Endothelial cell of umbilical vein (primary cell): ENCODE measurements at regions not wholly inside any gene's neighbourhood (a gene's known extent, or its start where the extent isn't known, plus 50 kb on each side); places are given as distances from the start of the nearest gene placed in this dataset.

Experiments used
- BruUV-seq: library from RNA; stranded (reverse); fragments of 400-500 nt; replicated peaks from 2 replicates; lab custom pipeline; 2021; lab: Mats Ljungman, UMichigan
- CTCF ChIA-PET: fragments of 300-600, 350-600 bp; sonication (Branson Sonifier 250); formaldehyde crosslinking; loops from one replicate; lab custom pipeline; 2021; ENCODE audit warnings: antibody characterized with exemption, inconsistent platforms; lab: Charles Lee
- POLR2A ChIA-PET: fragments of 300-600, 350-600 bp; sonication (Branson Sonifier 250); formaldehyde crosslinking; loops from one replicate; lab custom pipeline; 2021; ENCODE audit warnings: antibody characterized with exemption, inconsistent platforms; lab: Charles Lee
- DNase-seq: peaks from one replicate; pipeline ENCODE4 v3.0.0-alpha.2; 2011; ENCODE audit warnings: low read depth, low spot score
- FAIRE-seq: peaks from 2 replicates; lab custom pipeline; 2011; peaks lifted over from hg19 to GRCh38; lab: Jason Lieb, UNC
- H2AFZ ChIP-seq: 2 replicates; pipeline ENCODE4 v1.6.0; 2012; ENCODE audit warnings: low read depth, low read length, control low read depth, inconsistent platforms
- H3K27ac ChIP-seq: 2 replicates; pipeline ENCODE4 v1.5.1; 2011; ENCODE audit warnings: low read depth, mild to moderate bottlenecking, control low read depth, low read length, moderate library complexity; ENCODE audit not compliant: insufficient read depth
- H3K27me3 ChIP-seq, 2 experiments: 2 replicates each; pipeline versions ENCODE4 v1.6.0 to v1.6.1; 2011; ENCODE audit warnings: low read length in 2 of 2, mixed read lengths in 1 of 2; ENCODE audit not compliant: control insufficient read depth in 2 of 2, insufficient read depth in 2 of 2
- H3K36me3 ChIP-seq, 2 experiments: 2 replicates in 1 of 2; 3 replicates in 1 of 2; pipeline ENCODE4 v1.5.1; 2011; ENCODE audit warnings: low read length in 2 of 2, mild to moderate bottlenecking in 1 of 2, moderate library complexity in 1 of 2; ENCODE audit not compliant: control insufficient read depth in 2 of 2, insufficient read depth in 2 of 2; ENCODE audit errors: extremely low read depth in 1 of 2
- H3K4me1 ChIP-seq: 3 replicates; pipeline ENCODE4 v1.5.1; 2011; ENCODE audit warnings: mild to moderate bottlenecking, low read length; ENCODE audit not compliant: control insufficient read depth, insufficient read depth; ENCODE audit errors: extremely low read depth
- H3K4me2 ChIP-seq: 2 replicates; pipeline ENCODE4 v1.6.1; 2011; ENCODE audit warnings: low read length, control low read depth, mixed read lengths; ENCODE audit not compliant: insufficient read depth
- H3K4me3 ChIP-seq, 3 experiments: fragments of 200-600 bp in 1 of 3; sonication (generic), shearing (Covaris generic) in 1 of 3; replicated peaks in 1 of 3; 2 replicates each; pipeline ENCODE4 v1.5.1; 2011 to 2016; ENCODE audit warnings: control low read depth in 3 of 3, low read length in 3 of 3, mild to moderate bottlenecking in 2 of 3, inconsistent platforms in 1 of 3, low read depth in 1 of 3, moderate library complexity in 1 of 3; ENCODE audit not compliant: insufficient read depth in 1 of 3
- H3K79me2 ChIP-seq: 2 replicates; pipeline ENCODE4 v1.6.0; 2012; ENCODE audit warnings: low read length, inconsistent platforms; ENCODE audit not compliant: control insufficient read depth, insufficient read depth
- H3K9ac ChIP-seq: replicated peaks from 2 replicates; pipeline ENCODE3; 2011; ENCODE audit warnings: low read length, control low read depth; ENCODE audit not compliant: insufficient read depth; ENCODE audit errors: extremely low read depth
- H3K9me1 ChIP-seq: replicated peaks from 3 replicates; pipeline ENCODE4 v1.6.0; 2011; ENCODE audit warnings: mild to moderate bottlenecking, low read length; ENCODE audit not compliant: control insufficient read depth, insufficient read depth; ENCODE audit errors: extremely low read depth
- H3K9me3 ChIP-seq: replicated peaks from 2 replicates; pipeline ENCODE4 v1.5.1; 2012; ENCODE audit warnings: low read length, inconsistent platforms; ENCODE audit not compliant: control insufficient read depth, insufficient read depth
- H4K20me1 ChIP-seq: replicated peaks from 2 replicates; pipeline ENCODE3; 2011; ENCODE audit warnings: mild to moderate bottlenecking, low read length; ENCODE audit not compliant: control insufficient read depth, insufficient read depth; ENCODE audit errors: extremely low read depth
- CTCF ChIP-seq, 2 donors: IDR thresholded peaks; 1 replicate in 1 of 2; 2 replicates in 1 of 2; pipeline ENCODE4 v1.5.1; 2011; ENCODE audit warnings: low read length in 2 of 2, mild to moderate bottlenecking in 2 of 2, moderate library complexity in 2 of 2, control low read depth in 1 of 2, inconsistent platforms in 1 of 2, low read depth in 1 of 2; ENCODE audit not compliant: insufficient read depth in 1 of 2; ENCODE audit errors: extremely low read depth in 1 of 2
- EZH2 ChIP-seq: IDR thresholded peaks from 2 replicates; pipeline ENCODE4 v1.6.1; 2012; ENCODE audit warnings: borderline replicate concordance, low read depth, mild to moderate bottlenecking, moderate library complexity, low read length, inconsistent platforms; ENCODE audit not compliant: severe bottlenecking
- FOS ChIP-seq: IDR thresholded peaks from 2 replicates; pipeline ENCODE4 v1.6.1; 2011; ENCODE audit warnings: mild to moderate bottlenecking, low read length, moderate library complexity, borderline replicate concordance; ENCODE audit not compliant: insufficient read depth
- GATA2 ChIP-seq: IDR thresholded peaks from 2 replicates; pipeline ENCODE4 v1.7.0; 2011; ENCODE audit warnings: low read depth, mild to moderate bottlenecking, moderate library complexity, mixed read lengths, low read length; ENCODE audit not compliant: insufficient read length, insufficient read depth
- JUN ChIP-seq: IDR thresholded peaks from 2 replicates; pipeline ENCODE4 v1.6.1; 2011; ENCODE audit warnings: borderline replicate concordance, low read depth; ENCODE audit not compliant: insufficient read length, insufficient read depth
- MAX ChIP-seq: IDR thresholded peaks from 2 replicates; pipeline ENCODE4 v1.6.1; 2011; ENCODE audit not compliant: insufficient read depth, insufficient read length
- MYC ChIP-seq: IDR thresholded peaks from one replicate; pipeline ENCODE4 v1.6.1; 2011; ENCODE audit warnings: mild to moderate bottlenecking, low read depth, low read length
- POLR2A ChIP-seq: IDR thresholded peaks from 2 replicates; pipeline ENCODE4 v1.6.1; 2012; ENCODE audit warnings: low read depth, mild to moderate bottlenecking, control low read depth, low read length
- POLR2AphosphoS5 ChIP-seq: IDR thresholded peaks from 2 replicates; pipeline ENCODE4 v1.6.1; 2012; ENCODE audit warnings: low read depth, mild to moderate bottlenecking, control low read depth, low read length, moderate library complexity; ENCODE audit not compliant: insufficient read depth
- dilution Hi-C: fragments of 300-500 bp; cut with MboI; formaldehyde crosslinking; loops from one replicate; pipeline ENCODE4 v1.15.0; 2019; ENCODE audit warnings: low sequenced_read_pairs; ENCODE audit not compliant: extremely low pct_ligation_motif_present
- intact Hi-C: fragments of 100-400 bp; cut with micrococcal nuclease; formaldehyde crosslinking; loops from one replicate; pipeline ENCODE4 v1.10.0; 2022

GRCh38 chr18:44482761-44483160 is 197.9 kb upstream of the SETBP1 start:
- intact Hi-C loops (loop anchor here (1.0 kb wide), 1 partner anchor 46 kb away; no protein-coding TSS in a partner anchor), dilution Hi-C loops (no loop called here)
- no peak overlapping the region for H2AFZ ChIP-seq
- DNase-seq (no peak), FAIRE-seq (no peak)
- no peaks in the 10 kb centered on the region for H3K27me3 ChIP-seq
- no peaks in the 10 kb centered on the region for H3K9me3 ChIP-seq
- H3K4me1 ChIP-seq = no peaks in the 10 kb centered on the region
- BruUV-seq = no TSS peak
- no peaks in the 10 kb centered on the region for H3K36me3 ChIP-seq
- no peaks in the 10 kb centered on the region for H3K9me1 ChIP-seq
- no peak overlapping the region for H3K4me3 ChIP-seq
- ChIA-PET POLR2A (no interaction called here), CTCF (no interaction called here)
- H3K9ac ChIP-seq = no peak overlapping the region
- no peak overlapping the region for H3K27ac ChIP-seq
- H4K20me1 ChIP-seq = no peaks in the 10 kb centered on the region
- no peak overlapping the region for H3K4me2 ChIP-seq
- TF ChIP-seq EZH2 (no peak), FOS (no peak), GATA2 (no peak), MYC (no peak), MAX (no peak), POLR2AphosphoS5 (no peak), JUN (no peak), POLR2A (no peak), CTCF (IDR thresholded peaks at IDR 0.05; ENCODE audit: extremely low read depth in 1 of 2, insufficient read depth in 1 of 2, low read depth in 1 of 2, low read length in 2 of 2) (no peak)
- no peaks in the 10 kb centered on the region for H3K79me2 ChIP-seq
